Hepatocyte (in vitro differentiated cells): ENCODE measurements at regions not wholly inside any gene's neighbourhood (a gene's known extent, or its start where the extent isn't known, plus 50 kb on each side); places are given as distances from the start of the nearest gene placed in this dataset.

Experiments used
- DNase-seq: peaks from one replicate; pipeline ENCODE4 v3.0.0-alpha.2; 2016; ENCODE audit warnings: low spot score
- H2AFZ ChIP-seq: fragments of 200-600 bp; sonication (generic); 2 replicates; pipeline ENCODE4 v1.6.0; 2016; ENCODE audit warnings: antibody characterized with exemption, mild to moderate bottlenecking
- H3K27ac ChIP-seq: fragments of 200-600 bp; sonication (generic); 2 replicates; pipeline ENCODE4 v1.5.1; 2016; ENCODE audit warnings: mild to moderate bottlenecking
- H3K27me3 ChIP-seq: fragments of 200-600 bp; sonication (generic); 2 replicates; pipeline ENCODE4 v1.6.1; 2016
- H3K36me3 ChIP-seq: fragments of 200-600 bp; sonication (generic); replicated peaks from 2 replicates; pipeline ENCODE4 v1.5.1; 2016; ENCODE audit warnings: low read depth; ENCODE audit not compliant: insufficient read depth
- H3K4me1 ChIP-seq: fragments of 200-600 bp; sonication (generic); 2 replicates; pipeline ENCODE4 v1.5.1; 2016; ENCODE audit warnings: mild to moderate bottlenecking, moderate library complexity; ENCODE audit not compliant: insufficient read depth
- H3K4me2 ChIP-seq: fragments of 200-600 bp; sonication (generic); 2 replicates; pipeline ENCODE4 v1.6.0; 2016
- H3K4me3 ChIP-seq: fragments of 200-600 bp; sonication (generic); 2 replicates; pipeline ENCODE4 v1.5.1; 2016; ENCODE audit warnings: mild to moderate bottlenecking
- H3K79me2 ChIP-seq: fragments of 200-600 bp; sonication (generic); 2 replicates; pipeline ENCODE4 v1.6.0; 2017; ENCODE audit warnings: mild to moderate bottlenecking
- H3K9me2 ChIP-seq: fragments of 200-600 bp; sonication (generic); replicated peaks from 2 replicates; pipeline ENCODE4 v1.6.0; 2017; ENCODE audit warnings: mild to moderate bottlenecking; ENCODE audit not compliant: insufficient read depth
- H3K9me3 ChIP-seq: fragments of 200-600 bp; sonication (generic); 2 replicates; pipeline ENCODE4 v1.5.1; 2016; ENCODE audit warnings: low read depth, mild to moderate bottlenecking
- H4K20me1 ChIP-seq: fragments of 200-600 bp; sonication (generic); 2 replicates; pipeline ENCODE4 v1.6.0; 2016; ENCODE audit warnings: mild to moderate bottlenecking; ENCODE audit not compliant: insufficient read depth, poor library complexity, severe bottlenecking
- CTCF ChIP-seq: fragments of 200-600 bp; sonication (generic); IDR thresholded peaks from 2 replicates; pipeline ENCODE4 v1.5.1; 2016; ENCODE audit warnings: antibody characterized with exemption, mild to moderate bottlenecking; ENCODE audit not compliant: poor library complexity
- EZH2 ChIP-seq: fragments of 200-600 bp; sonication (generic); IDR thresholded peaks from 2 replicates; pipeline ENCODE4 v1.6.1; 2016; ENCODE audit warnings: antibody characterized with exemption, mild to moderate bottlenecking, borderline replicate concordance
- EZH2phosphoT487 ChIP-seq: fragments of 200-600 bp; sonication (generic); IDR thresholded peaks from one replicate; pipeline ENCODE4 v1.6.1; 2018; ENCODE audit warnings: antibody characterized with exemption, mild to moderate bottlenecking, low read depth, moderate library complexity; ENCODE audit not compliant: unreplicated experiment, severe bottlenecking
- WGBS: methylation state at CpG from one replicate; pipeline ENCODE4 v1.1.6; 2016; ENCODE audit warnings: low lambda C conversion rate; ENCODE audit errors: missing lambda C conversion rate; 5-methylcytosine and 5-hydroxymethylcytosine counted together

- H3K4me1 ChIP-seq = no peaks in the 10 kb centered on the region
- no peaks in the 10 kb centered on the region for H3K9me2 ChIP-seq
- H3K27me3 ChIP-seq = peaks cover 4% of the 10 kb centered on the region
- no peak overlapping the region for H3K4me3 ChIP-seq
- no peaks in the 10 kb centered on the region for H3K36me3 ChIP-seq
- no peak overlapping the region for H3K4me2 ChIP-seq
- H4K20me1 ChIP-seq = no peaks in the 10 kb centered on the region
- no peaks in the 10 kb centered on the region for H3K79me2 ChIP-seq
- TF ChIP-seq EZH2 = no peak
- TF ChIP-seq CTCF = no peak
- no peak for TF ChIP-seq EZH2phosphoT487
- 59% methylated on average over 6 of the region's 6 CpGs for WGBS
- H2AFZ ChIP-seq = no peak overlapping the region
- H3K9me3 ChIP-seq = no peaks in the 10 kb centered on the region
- H3K27ac ChIP-seq = no peak overlapping the region
- DNase-seq = no peak
Observed at GRCh38 chr20:20971810-20972209, 134.3 kb downstream of the LINC00237 start.

- Histone ChIP-seq H3K27ac (no peak overlapping the region), H3K36me3 (no peaks in the 10 kb centered on the region), H3K9me3 (no peaks in the 10 kb centered on the region), H3K4me2 (no peak overlapping the region), H3K27me3 (peaks cover 4% of the 10 kb centered on the region), H3K79me2 (no peaks in the 10 kb centered on the region), H4K20me1 (no peaks in the 10 kb centered on the region), H2AFZ (no peak overlapping the region), H3K4me1 (no peaks in the 10 kb centered on the region), H3K9me2 (no peaks in the 10 kb centered on the region), H3K4me3 (no peak overlapping the region)
- TF ChIP-seq CTCF (no peak), EZH2 (no peak), EZH2phosphoT487 (no peak)
- WGBS = 47% methylated on average over 3 of the region's 3 CpGs
- no peak for DNase-seq
Observed at GRCh38 chr20:20970841-20971240, 135.3 kb downstream of the LINC00237 start.

GRCh38 chr20:20969701-20970280 lies 136.4 kb downstream of the LINC00237 start:
- WGBS = 75% methylated on average over 13 of the region's 13 CpGs
- Histone ChIP-seq H3K27ac (no peak overlapping the region), H3K79me2 (no peaks in the 10 kb centered on the region), H2AFZ (no peak overlapping the region), H3K9me3 (no peaks in the 10 kb centered on the region), H3K4me3 (no peak overlapping the region), H4K20me1 (no peaks in the 10 kb centered on the region), H3K4me1 (no peaks in the 10 kb centered on the region), H3K36me3 (no peaks in the 10 kb centered on the region), H3K9me2 (no peaks in the 10 kb centered on the region), H3K4me2 (no peak overlapping the region), H3K27me3 (peaks cover 4% of the 10 kb centered on the region)
- no peak for DNase-seq
- TF ChIP-seq CTCF (no peak), EZH2 (no peak), EZH2phosphoT487 (no peak)
